ENCODE measurements at regions not wholly inside any gene's neighbourhood (a gene's known extent, or its start where the extent isn't known, plus 50 kb on each side); places are given as distances from the start of the nearest gene placed in this dataset.

DNA sequence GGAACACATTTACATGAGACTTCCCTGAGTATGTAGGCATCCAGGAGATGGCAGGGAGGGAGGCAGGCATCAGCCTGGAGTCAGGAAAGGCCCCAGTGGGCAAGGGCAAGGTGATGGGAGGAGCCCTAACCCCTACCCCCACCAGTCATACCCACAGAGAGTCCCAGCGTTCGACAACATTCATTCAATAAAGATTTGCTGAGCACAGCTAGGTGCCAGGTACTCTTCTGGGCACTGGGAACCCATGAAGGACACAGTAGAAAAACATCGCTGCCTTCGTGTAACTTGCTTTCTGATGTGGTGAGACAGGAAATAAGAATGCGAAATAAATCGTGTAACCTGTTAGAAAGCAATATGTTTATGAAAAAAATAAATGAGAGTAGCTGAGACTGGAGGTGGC lies 77.3 kb upstream of the GADD45A start:
- TF ChIP-seq, protein P1, sequence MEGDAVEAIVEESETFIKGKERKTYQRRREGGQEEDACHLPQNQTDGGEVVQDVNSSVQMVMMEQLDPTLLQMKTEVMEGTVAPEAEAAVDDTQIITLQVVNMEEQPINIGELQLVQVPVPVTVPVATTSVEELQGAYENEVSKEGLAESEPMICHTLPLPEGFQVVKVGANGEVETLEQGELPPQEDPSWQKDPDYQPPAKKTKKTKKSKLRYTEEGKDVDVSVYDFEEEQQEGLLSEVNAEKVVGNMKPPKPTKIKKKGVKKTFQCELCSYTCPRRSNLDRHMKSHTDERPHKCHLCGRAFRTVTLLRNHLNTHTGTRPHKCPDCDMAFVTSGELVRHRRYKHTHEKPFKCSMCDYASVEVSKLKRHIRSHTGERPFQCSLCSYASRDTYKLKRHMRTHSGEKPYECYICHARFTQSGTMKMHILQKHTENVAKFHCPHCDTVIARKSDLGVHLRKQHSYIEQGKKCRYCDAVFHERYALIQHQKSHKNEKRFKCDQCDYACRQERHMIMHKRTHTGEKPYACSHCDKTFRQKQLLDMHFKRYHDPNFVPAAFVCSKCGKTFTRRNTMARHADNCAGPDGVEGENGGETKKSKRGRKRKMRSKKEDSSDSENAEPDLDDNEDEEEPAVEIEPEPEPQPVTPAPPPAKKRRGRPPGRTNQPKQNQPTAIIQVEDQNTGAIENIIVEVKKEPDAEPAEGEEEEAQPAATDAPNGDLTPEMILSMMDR (IDR thresholded peaks at IDR 0.05): no peak
- TF ChIP-seq POLR2AphosphoS5 (IDR thresholded peaks at IDR 0.05) (no peak), POLR2A (IDR thresholded peaks at IDR 0.05) (no peak)
- 93% methylated on average over 6 of the region's 6 CpGs for WGBS
- H3K36me3 ChIP-seq: no peaks in the 10 kb centered on the region
- DNase-seq (ENCODE audit: low spot score in 2 of 2): no peak
- no peak overlapping the region for H3K4me3 ChIP-seq
- H3K27ac ChIP-seq: no peak overlapping the region
- peaks cover 2% of the 10 kb centered on the region for H3K4me1 ChIP-seq
- no peaks in the 10 kb centered on the region for H3K27me3 ChIP-seq
- no peaks in the 10 kb centered on the region for H3K9me3 ChIP-seq

GRCh38 chr1:67608661-67609576 lies 76.1 kb upstream of the GADD45A start:
- Histone ChIP-seq H3K27ac (no peak overlapping the region), H3K9me3 (no peaks in the 10 kb centered on the region), H3K4me1 (peaks cover 7% of the 10 kb centered on the region), H3K36me3 (no peaks in the 10 kb centered on the region), H3K4me3 (no peak overlapping the region), H3K27me3 (no peaks in the 10 kb centered on the region)
- TF ChIP-seq, protein P1 (IDR thresholded peaks at IDR 0.05): no peak
- no peak for TF ChIP-seq EP300 (IDR thresholded peaks at IDR 0.05)
- no peak for TF ChIP-seq POLR2AphosphoS5 (IDR thresholded peaks at IDR 0.05)
- TF ChIP-seq POLR2A (IDR thresholded peaks at IDR 0.05): no peak
- DNase-seq (ENCODE audit: low spot score in 2 of 2): no peak
- 82% methylated on average over 11 of the region's 11 CpGs for WGBS

DNA sequence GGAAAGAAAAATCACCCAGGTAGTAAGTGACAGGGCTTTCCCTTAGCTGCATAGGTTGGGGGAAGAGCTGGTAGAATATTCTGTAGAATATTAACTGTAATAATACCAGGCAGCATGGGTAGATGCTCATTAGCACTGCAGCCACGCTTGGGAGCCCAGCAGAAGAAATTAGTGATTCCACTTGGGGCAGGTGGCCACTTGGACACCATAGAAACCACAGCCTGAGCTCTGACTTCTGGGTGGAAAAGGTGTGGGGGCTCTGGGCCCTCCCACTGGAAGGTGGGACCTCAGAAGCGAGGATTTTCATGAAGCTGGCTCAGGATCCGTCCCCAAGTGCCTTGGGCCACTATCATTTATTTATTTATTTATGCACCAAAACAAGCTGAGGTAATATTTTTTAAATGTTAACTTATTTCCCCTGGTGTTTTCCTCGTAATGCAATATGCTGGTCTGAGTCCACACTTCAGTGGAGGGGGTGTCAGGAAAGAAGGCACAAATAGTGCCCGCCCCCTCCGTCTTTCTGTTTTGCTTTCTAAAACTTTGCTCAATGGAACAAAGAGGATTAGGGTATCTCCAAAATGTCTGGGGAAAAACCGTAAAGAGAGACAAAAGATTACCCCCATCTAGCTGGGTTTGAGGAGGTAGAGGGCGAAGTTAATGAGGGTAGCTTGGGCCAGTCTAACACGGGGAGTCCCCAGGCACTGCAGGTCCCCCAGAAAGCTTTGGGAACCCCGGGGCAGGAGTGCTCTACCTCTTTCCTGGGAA lies 75.2 kb upstream of the GADD45A start:
- 93% methylated on average over 10 of the region's 10 CpGs for WGBS
- Histone ChIP-seq H3K27me3 (no peaks in the 10 kb centered on the region), H3K4me3 (no peak overlapping the region), H3K36me3 (no peaks in the 10 kb centered on the region), H3K27ac (no peak overlapping the region), H3K4me1 (peaks cover 7% of the 10 kb centered on the region), H3K9me3 (no peaks in the 10 kb centered on the region)
- no peak for DNase-seq (ENCODE audit: low spot score in 2 of 2)
- no peak for TF ChIP-seq POLR2A (IDR thresholded peaks at IDR 0.05)
- no peak for TF ChIP-seq POLR2AphosphoS5 (IDR thresholded peaks at IDR 0.05)
- TF ChIP-seq, protein P1 (IDR thresholded peaks at IDR 0.05): no peak
- no peak for TF ChIP-seq EP300 (IDR thresholded peaks at IDR 0.05)

GRCh38 chr1:67610450-67610849 lies 74.6 kb upstream of the GADD45A start:
- Histone ChIP-seq H3K4me3 (no peak overlapping the region), H3K9me3 (no peaks in the 10 kb centered on the region), H3K36me3 (no peaks in the 10 kb centered on the region), H3K27ac (no peak overlapping the region), H3K27me3 (no peaks in the 10 kb centered on the region), H3K4me1 (peaks cover 7% of the 10 kb centered on the region)
- no peak for DNase-seq (ENCODE audit: low spot score in 2 of 2)
- WGBS: 89% methylated on average over 5 of the region's 5 CpGs
- TF ChIP-seq POLR2AphosphoS5 (IDR thresholded peaks at IDR 0.05) (no peak), EP300 (IDR thresholded peaks at IDR 0.05) (no peak), POLR2A (IDR thresholded peaks at IDR 0.05) (no peak)
- TF ChIP-seq, protein P1 (IDR thresholded peaks at IDR 0.05): no peak

GRCh38 chr1:67611846-67612245 lies 73.2 kb upstream of the GADD45A start:
- Histone ChIP-seq H3K27ac (no peak overlapping the region), H3K4me3 (no peak overlapping the region), H3K27me3 (no peaks in the 10 kb centered on the region), H3K36me3 (no peaks in the 10 kb centered on the region), H3K4me1 (peaks cover 12% of the 10 kb centered on the region), H3K9me3 (no peaks in the 10 kb centered on the region)
- 71% methylated on average over 3 of the region's 3 CpGs for WGBS
- no peak for DNase-seq (ENCODE audit: low spot score in 2 of 2)
- TF ChIP-seq POLR2A (IDR thresholded peaks at IDR 0.05) (no peak), EP300 (IDR thresholded peaks at IDR 0.05) (no peak), POLR2AphosphoS5 (IDR thresholded peaks at IDR 0.05) (no peak)
- TF ChIP-seq, protein P1 (IDR thresholded peaks at IDR 0.05): no peak
